Fibroblast of lung (primary cell): ENCODE measurements at regions not wholly inside any gene's neighbourhood (a gene's known extent, or its start where the extent isn't known, plus 50 kb on each side); places are given as distances from the start of the nearest gene placed in this dataset.
"Not testable (repeated sequence)": the region's sequence is repeated elsewhere in the genome, so short reads cannot be mapped to it uniquely, and the experiment has no call there.

Experiments
- DNase-seq, 2 donors: peaks; one replicate each; pipeline versions ENCODE4 v3.0.0 to v3.0.0-alpha.2; 2010; ENCODE audit warnings: low read depth in 2 of 2
- H2AFZ ChIP-seq: 2 replicates; pipeline ENCODE4 v1.5.1; 2012; ENCODE audit warnings: low read length, control low read depth, inconsistent platforms
- H3K27ac ChIP-seq: 2 replicates; pipeline ENCODE4 v1.5.1; 2011; ENCODE audit warnings: low read length, control low read depth; ENCODE audit not compliant: insufficient read depth
- H3K27me3 ChIP-seq: 2 replicates; pipeline ENCODE4 v1.5.1; 2011; ENCODE audit warnings: mild to moderate bottlenecking, low read length; ENCODE audit not compliant: control insufficient read depth, insufficient read depth
- H3K36me3 ChIP-seq: 2 replicates; pipeline ENCODE4 v1.5.1; 2011; ENCODE audit warnings: low read length; ENCODE audit not compliant: control insufficient read depth, insufficient read depth
- H3K4me1 ChIP-seq: 2 replicates; pipeline ENCODE4 v1.5.1; 2011; ENCODE audit warnings: low read length; ENCODE audit not compliant: control insufficient read depth, insufficient read depth; ENCODE audit errors: extremely low read depth
- H3K4me2 ChIP-seq: 2 replicates; pipeline ENCODE4 v1.5.1; 2011; ENCODE audit warnings: low read length, control low read depth; ENCODE audit not compliant: insufficient read depth; ENCODE audit errors: extremely low read depth
- H3K4me3 ChIP-seq, 4 experiments: fragments of 200-600 bp in 1 of 4; sonication (generic) in 1 of 4; replicated peaks in 1 of 4; 2 replicates each; pipeline ENCODE4 v1.5.1; 2011 to 2016; ENCODE audit warnings: low read length in 4 of 4, low read depth in 3 of 4, mild to moderate bottlenecking in 3 of 4, control low read depth in 2 of 4, inconsistent platforms in 1 of 4, mixed read lengths in 1 of 4; ENCODE audit not compliant: insufficient read depth in 1 of 4; ENCODE audit errors: control extremely low read depth in 1 of 4
- H3K79me2 ChIP-seq: 2 replicates; pipeline ENCODE4 v1.5.1; 2012; ENCODE audit warnings: mild to moderate bottlenecking, low read length, inconsistent platforms; ENCODE audit not compliant: control insufficient read depth, insufficient read depth
- H3K9ac ChIP-seq: 2 replicates; pipeline ENCODE4 v1.5.1; 2011; ENCODE audit warnings: mild to moderate bottlenecking, low read length, control low read depth; ENCODE audit not compliant: insufficient read depth
- H3K9me3 ChIP-seq: 2 replicates; pipeline ENCODE4 v1.5.1; 2012; ENCODE audit warnings: low read depth, low read length; ENCODE audit not compliant: control insufficient read depth, insufficient read depth
- H4K20me1 ChIP-seq: 2 replicates; pipeline ENCODE4 v1.5.1; 2011; ENCODE audit warnings: low read length; ENCODE audit not compliant: control insufficient read depth, insufficient read depth; ENCODE audit errors: extremely low read depth

DNA sequence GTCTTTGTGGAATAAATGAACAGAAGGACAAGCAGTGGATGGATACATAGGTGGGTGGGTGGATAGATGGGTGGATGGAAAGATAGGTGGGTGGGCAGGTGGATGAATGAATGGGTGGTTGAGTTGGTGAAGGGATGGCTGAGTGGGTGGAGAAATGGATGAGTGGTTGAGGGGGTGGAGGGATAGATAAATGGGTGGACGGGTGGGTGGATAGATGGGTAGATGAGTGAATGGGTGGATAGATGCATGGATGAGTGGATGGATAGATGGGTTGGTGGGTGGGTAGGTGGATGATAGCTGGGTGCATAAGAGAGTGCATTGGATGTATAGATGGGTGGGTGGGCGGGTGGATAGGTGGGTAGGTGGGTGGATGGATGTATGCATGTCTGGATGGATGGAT, 63.5 kb downstream of the UNC93B1 start:
- not testable (repeated sequence) for H2AFZ ChIP-seq, H3K9ac ChIP-seq, H3K79me2 ChIP-seq, H3K27ac ChIP-seq, DNase-seq, H3K4me3 ChIP-seq, H3K36me3 ChIP-seq, H3K27me3 ChIP-seq, H4K20me1 ChIP-seq, H3K4me2 ChIP-seq, H3K4me1 ChIP-seq, H3K9me3 ChIP-seq

DNA sequence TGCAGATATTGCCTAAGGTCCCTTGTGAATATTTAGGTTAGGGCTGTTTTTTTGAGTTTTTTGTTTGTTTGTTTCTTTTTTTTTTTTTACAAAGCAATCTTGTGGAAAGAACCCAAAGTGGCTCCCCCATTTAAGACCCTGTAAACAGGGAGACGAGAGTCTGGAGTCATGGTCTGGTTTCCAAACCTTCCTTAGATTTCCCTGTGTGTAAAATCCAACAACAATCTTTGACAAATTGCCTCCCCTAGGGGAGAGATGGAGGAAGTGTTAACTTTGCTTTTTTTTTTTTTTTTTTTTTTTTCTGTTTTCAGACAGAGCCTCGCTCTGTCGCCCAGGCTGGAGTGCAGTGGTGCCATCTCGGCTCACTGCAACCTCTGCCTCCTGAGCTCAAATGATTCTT, 64.9 kb downstream of the UNC93B1 start:
- H3K36me3 ChIP-seq, H2AFZ ChIP-seq, H3K4me1 ChIP-seq, H3K27me3 ChIP-seq, H3K79me2 ChIP-seq, H3K4me2 ChIP-seq, H3K9ac ChIP-seq, H3K27ac ChIP-seq, H3K9me3 ChIP-seq, DNase-seq, H4K20me1 ChIP-seq, H3K4me3 ChIP-seq: not testable (repeated sequence)

DNA sequence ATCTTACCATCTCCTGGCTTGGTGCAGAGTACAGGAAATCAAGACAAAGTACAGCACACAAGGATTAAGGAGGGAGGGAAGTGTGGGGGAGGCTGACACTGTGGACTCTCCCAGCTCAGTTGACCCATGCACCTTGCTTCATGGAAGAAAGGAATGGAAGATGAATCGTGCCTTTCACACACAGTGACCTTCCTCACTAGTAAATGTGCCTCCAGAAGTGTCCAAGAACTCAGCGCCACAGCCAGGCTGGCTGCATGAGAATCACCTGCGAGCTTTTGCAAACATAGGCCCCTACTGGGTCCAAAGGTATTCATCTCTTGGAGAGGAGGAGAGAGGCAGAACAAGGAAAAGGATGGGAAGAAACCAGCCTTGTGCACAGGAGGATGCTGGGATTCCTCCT, 65.5 kb downstream of the UNC93B1 start:
- H3K9ac ChIP-seq, H3K79me2 ChIP-seq, H4K20me1 ChIP-seq, H3K4me2 ChIP-seq, DNase-seq, H3K27me3 ChIP-seq, H3K4me1 ChIP-seq, H3K9me3 ChIP-seq, H3K27ac ChIP-seq, H2AFZ ChIP-seq, H3K4me3 ChIP-seq, H3K36me3 ChIP-seq: not testable (repeated sequence)

DNA sequence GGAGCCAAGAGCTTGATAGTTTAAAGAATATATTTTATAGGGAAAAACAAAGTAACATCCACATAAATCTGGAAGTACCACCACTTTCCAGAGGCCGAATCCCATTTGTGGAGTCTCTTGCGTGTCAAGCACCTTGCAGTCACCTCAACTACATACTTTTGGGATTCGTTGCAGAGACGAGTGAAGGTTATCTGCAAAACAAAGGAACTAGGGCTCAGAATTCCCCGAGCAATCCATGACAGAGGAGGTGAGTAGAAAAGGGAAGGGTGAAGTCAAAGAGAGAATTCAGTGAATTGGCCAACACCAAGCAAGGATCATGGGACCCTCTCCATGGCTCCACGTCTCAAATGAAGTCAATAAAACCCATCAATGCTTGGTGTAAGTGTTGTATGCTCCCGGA, 80.3 kb downstream of the UNC93B1 start:
- not testable (repeated sequence) for H3K36me3 ChIP-seq, H3K4me1 ChIP-seq, H3K4me3 ChIP-seq, H3K9me3 ChIP-seq, H2AFZ ChIP-seq, H3K4me2 ChIP-seq, H3K27me3 ChIP-seq, H3K79me2 ChIP-seq, H4K20me1 ChIP-seq, DNase-seq, H3K9ac ChIP-seq, H3K27ac ChIP-seq

DNA sequence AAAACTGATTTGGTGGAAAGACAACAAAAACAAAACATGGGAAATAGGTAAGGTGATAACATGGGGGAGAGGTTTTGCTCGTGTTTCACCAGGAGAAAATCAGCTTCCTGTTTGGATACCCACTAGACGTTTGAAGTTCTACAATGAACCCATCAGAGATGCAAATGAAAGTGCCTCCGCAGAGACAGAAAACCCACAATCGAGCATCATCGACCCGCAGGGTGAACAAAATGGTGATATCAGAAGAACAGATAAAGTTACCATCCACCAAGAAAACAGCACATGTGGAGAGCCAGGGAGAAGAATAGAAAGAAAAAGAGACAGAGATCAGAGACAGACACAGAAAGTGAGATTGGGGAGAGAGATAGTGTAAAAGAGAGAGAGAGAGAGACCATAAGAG, 83.4 kb downstream of the UNC93B1 start:
- not testable (repeated sequence) for H2AFZ ChIP-seq, H3K4me1 ChIP-seq, H3K4me3 ChIP-seq, H3K36me3 ChIP-seq, H3K79me2 ChIP-seq, H3K9me3 ChIP-seq, H3K27me3 ChIP-seq, H3K9ac ChIP-seq, H3K27ac ChIP-seq, DNase-seq, H4K20me1 ChIP-seq, H3K4me2 ChIP-seq

DNA sequence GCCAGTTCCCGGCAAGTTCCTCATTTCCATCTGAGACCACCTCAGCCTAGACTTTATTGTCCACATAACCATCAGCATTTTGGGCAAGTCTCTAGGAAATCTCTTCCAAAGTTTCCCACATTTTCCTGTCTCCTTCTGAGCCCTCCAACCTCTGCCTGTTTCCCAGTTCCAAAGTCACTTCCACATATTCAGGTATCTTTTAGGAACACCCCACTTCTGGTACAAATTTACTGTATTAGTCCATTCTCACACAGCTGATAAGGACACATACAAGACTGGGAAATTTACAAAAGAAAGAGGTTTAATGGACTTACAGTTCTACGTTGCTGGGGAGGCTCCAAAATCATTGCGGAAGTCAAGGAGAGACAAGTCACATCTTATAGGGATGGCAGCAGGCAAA, 91.7 kb downstream of the UNC93B1 start:
- not testable (repeated sequence) for H3K79me2 ChIP-seq, H3K27ac ChIP-seq, H3K9me3 ChIP-seq, H3K4me2 ChIP-seq, H3K27me3 ChIP-seq, DNase-seq, H4K20me1 ChIP-seq, H3K36me3 ChIP-seq, H3K4me1 ChIP-seq, H3K4me3 ChIP-seq, H2AFZ ChIP-seq, H3K9ac ChIP-seq

DNA sequence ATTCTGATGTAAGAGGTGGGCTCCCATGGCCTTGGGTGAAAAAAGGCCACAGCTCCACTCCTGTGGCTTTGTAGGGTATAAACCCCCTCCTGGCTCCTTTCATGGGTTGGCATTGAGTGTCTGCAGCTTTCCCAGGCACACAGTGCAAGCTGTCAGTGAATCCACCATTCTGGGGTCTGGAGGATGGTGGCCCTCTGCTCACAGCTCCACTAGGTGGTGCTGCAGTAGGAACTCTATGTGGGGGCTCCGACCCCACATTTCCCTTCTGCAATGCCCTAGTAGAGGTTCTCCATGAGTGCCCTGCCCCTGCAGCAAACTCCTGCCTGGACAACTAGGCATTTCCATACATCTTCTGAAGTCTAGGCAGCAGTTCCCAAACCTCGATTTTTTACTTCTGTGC, 92.7 kb downstream of the UNC93B1 start:
- not testable (repeated sequence) for H3K79me2 ChIP-seq, H4K20me1 ChIP-seq, H2AFZ ChIP-seq, H3K9ac ChIP-seq, H3K9me3 ChIP-seq, H3K27ac ChIP-seq, H3K4me3 ChIP-seq, H3K27me3 ChIP-seq, DNase-seq, H3K4me1 ChIP-seq, H3K36me3 ChIP-seq, H3K4me2 ChIP-seq
